Spleen (tissue), 7 donors: ENCODE measurements at regions not wholly inside any gene's neighbourhood (a gene's known extent, or its start where the extent isn't known, plus 50 kb on each side); places are given as distances from the start of the nearest gene placed in this dataset.

Source experiments
- POLR2A ChIP-seq, 3 donors: fragments of 450-650 bp; IDR thresholded peaks; one replicate each; pipeline ENCODE4 v1.5.1; 2017; ENCODE audit warnings: antibody characterized with exemption in 3 of 3, mild to moderate bottlenecking in 1 of 3
- POLR2AphosphoS5 ChIP-seq, 3 donors: sonication (generic); formaldehyde crosslinking; IDR thresholded peaks; one replicate each; pipeline ENCODE4 v1.5.1; 2017; ENCODE audit warnings: antibody characterized with exemption in 3 of 3
- TF ChIP-seq, protein P1 (sequence below), 11 experiments: fragments of 200-600 bp in 7 of 11; fragments of 450-650 bp in 4 of 11; sonication (generic) in 4 of 11; IDR thresholded peaks in 8 of 11; conservative IDR thresholded peaks in 3 of 11; 1 replicate in 7 of 11; 2 replicates in 4 of 11; pipeline versions ENCODE4 v1.4.0 to v1.8.0; 2016 to 2021; ENCODE audit warnings: antibody characterized with exemption in 11 of 11, inconsistent platforms in 4 of 11, mild to moderate bottlenecking in 1 of 11
- donor health status: DM: no; HTN: no; CAD: no; lungs with moderate emphysema.
- donor health status: DM: no; HTN: no; CAD: no.
- donor health status: DM: no; HTN: no; CAD: no.

DNA sequence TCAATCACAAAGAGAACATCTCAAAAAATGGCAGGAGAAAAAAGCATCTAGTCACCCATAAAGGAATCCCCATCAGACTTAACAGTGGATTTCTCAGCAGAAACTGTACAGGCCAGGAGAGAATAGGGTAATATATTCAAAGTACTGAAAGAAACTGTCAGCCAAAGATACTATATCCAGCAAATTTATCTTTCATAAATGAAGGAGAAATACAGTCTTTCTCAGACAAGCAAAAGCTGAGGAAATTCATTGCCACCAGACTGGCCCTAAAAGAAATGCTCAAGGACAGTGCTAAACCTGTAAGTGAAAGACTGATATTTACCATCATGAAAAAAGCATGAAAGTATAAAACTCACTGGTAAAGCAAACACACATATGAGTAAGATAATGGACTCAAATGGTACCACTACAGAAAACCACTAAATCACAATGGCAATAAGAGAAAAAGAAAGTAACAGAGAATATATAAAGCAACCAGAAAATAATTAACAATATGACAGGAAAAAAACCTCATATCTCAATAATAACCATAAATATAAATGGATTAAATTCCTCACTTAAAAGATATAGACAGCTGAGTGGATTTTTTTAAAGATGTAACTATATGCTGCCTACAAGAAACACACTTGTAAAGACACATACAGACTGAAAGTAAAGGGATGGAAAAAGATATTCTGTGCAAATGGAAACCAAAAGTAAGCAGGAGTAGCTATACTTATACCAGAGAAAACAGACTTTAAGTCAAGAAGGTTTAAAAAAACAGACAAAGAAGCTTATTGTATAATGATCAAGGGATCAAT lies 83.4 kb upstream of the STK39 start:
- TF ChIP-seq, protein P1, sequence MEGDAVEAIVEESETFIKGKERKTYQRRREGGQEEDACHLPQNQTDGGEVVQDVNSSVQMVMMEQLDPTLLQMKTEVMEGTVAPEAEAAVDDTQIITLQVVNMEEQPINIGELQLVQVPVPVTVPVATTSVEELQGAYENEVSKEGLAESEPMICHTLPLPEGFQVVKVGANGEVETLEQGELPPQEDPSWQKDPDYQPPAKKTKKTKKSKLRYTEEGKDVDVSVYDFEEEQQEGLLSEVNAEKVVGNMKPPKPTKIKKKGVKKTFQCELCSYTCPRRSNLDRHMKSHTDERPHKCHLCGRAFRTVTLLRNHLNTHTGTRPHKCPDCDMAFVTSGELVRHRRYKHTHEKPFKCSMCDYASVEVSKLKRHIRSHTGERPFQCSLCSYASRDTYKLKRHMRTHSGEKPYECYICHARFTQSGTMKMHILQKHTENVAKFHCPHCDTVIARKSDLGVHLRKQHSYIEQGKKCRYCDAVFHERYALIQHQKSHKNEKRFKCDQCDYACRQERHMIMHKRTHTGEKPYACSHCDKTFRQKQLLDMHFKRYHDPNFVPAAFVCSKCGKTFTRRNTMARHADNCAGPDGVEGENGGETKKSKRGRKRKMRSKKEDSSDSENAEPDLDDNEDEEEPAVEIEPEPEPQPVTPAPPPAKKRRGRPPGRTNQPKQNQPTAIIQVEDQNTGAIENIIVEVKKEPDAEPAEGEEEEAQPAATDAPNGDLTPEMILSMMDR (IDR thresholded peaks at IDR 0.05 in 8 of 11, conservative IDR thresholded peaks at IDR 0.05 in 3 of 11): no peak
- TF ChIP-seq POLR2A (IDR thresholded peaks at IDR 0.05) (no peak), POLR2AphosphoS5 (IDR thresholded peaks at IDR 0.05) (no peak)
